ENCODE measurements at regions not wholly inside any gene's neighbourhood (a gene's known extent, or its start where the extent isn't known, plus 50 kb on each side); places are given as distances from the start of the nearest gene placed in this dataset.

- no peak for DNase-seq
- FAIRE-seq, result no peak
- no peak for ATAC-seq
- intact Hi-C loops (cut with DNase I), result no loop called here
- Histone ChIP-seq H3K27me3 (no peaks in the 10 kb centered on the region), H3K4me3 (no peak overlapping the region), H3K36me3 (no peaks in the 10 kb centered on the region), H3K4me1 (no peaks in the 10 kb centered on the region), H3K9me3 (no peaks in the 10 kb centered on the region), H3K27ac (no peak overlapping the region)
- 70 to 79% methylated on average over 3 of the region's 3 CpGs for WGBS, 2 donors
- TF ChIP-seq, protein P1, sequence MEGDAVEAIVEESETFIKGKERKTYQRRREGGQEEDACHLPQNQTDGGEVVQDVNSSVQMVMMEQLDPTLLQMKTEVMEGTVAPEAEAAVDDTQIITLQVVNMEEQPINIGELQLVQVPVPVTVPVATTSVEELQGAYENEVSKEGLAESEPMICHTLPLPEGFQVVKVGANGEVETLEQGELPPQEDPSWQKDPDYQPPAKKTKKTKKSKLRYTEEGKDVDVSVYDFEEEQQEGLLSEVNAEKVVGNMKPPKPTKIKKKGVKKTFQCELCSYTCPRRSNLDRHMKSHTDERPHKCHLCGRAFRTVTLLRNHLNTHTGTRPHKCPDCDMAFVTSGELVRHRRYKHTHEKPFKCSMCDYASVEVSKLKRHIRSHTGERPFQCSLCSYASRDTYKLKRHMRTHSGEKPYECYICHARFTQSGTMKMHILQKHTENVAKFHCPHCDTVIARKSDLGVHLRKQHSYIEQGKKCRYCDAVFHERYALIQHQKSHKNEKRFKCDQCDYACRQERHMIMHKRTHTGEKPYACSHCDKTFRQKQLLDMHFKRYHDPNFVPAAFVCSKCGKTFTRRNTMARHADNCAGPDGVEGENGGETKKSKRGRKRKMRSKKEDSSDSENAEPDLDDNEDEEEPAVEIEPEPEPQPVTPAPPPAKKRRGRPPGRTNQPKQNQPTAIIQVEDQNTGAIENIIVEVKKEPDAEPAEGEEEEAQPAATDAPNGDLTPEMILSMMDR (IDR thresholded peaks at IDR 0.05), result no peak
Observed at GRCh38 chr12:107547389-107547788, 138.2 kb upstream of the PWP1 start.

- TF ChIP-seq, protein P1 (IDR thresholded peaks at IDR 0.05), result no peak
- WGBS, 2 donors, result 85 to 88% methylated on average over 4 of the region's 4 CpGs
- intact Hi-C loops (cut with DNase I), result no loop called here
- no peaks in the 10 kb centered on the region for H3K4me1 ChIP-seq
- FAIRE-seq, result no peak
- H3K27me3 ChIP-seq, result no peaks in the 10 kb centered on the region
- no peak overlapping the region for H3K27ac ChIP-seq
- no peaks in the 10 kb centered on the region for H3K36me3 ChIP-seq
- ATAC-seq, result no peak
- H3K9me3 ChIP-seq, result no peaks in the 10 kb centered on the region
- H3K4me3 ChIP-seq, result no peak overlapping the region
- no peak for DNase-seq
Observed at GRCh38 chr12:107549651-107550480, 135.7 kb upstream of the PWP1 start.

DNA sequence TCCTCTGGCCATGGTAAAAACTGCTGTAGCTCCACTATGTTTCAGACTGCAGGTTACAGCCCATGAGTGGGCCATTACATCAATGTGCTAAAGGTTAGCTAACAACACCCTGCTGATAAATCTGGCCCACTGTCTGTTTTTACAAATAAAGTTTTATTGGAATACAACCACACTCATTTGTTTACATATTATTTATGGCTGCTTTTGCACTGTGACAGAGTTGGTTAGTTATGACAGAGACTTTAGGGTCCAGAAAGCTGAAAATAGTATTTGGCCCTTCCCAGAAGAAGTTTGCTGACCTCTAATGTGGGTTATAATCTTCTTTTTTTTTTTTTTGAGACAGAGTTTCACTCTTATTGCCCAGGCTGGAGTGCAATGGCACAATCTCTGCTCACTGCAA, 134.2 kb upstream of the PWP1 start:
- H3K27ac ChIP-seq, result no peak overlapping the region
- H3K4me3 ChIP-seq, result no peak overlapping the region
- no peaks in the 10 kb centered on the region for H3K36me3 ChIP-seq
- H3K9me3 ChIP-seq, result no peaks in the 10 kb centered on the region
- no peak for ATAC-seq
- no peak for DNase-seq
- FAIRE-seq, result no peak
- intact Hi-C loops (cut with DNase I), result no loop called here
- H3K27me3 ChIP-seq, result no peaks in the 10 kb centered on the region
- H3K4me1 ChIP-seq, result no peaks in the 10 kb centered on the region
- TF ChIP-seq, protein P1 (IDR thresholded peaks at IDR 0.05), result no peak

GRCh38 chr12:107552263-107552662, 133.3 kb upstream of the PWP1 start:
- FAIRE-seq (no peak), DNase-seq (no peak), ATAC-seq (no peak)
- H3K4me1 ChIP-seq, result no peaks in the 10 kb centered on the region
- TF ChIP-seq, protein P1 (IDR thresholded peaks at IDR 0.05), result no peak
- no peaks in the 10 kb centered on the region for H3K9me3 ChIP-seq
- H3K4me3 ChIP-seq, result no peak overlapping the region
- H3K36me3 ChIP-seq, result no peaks in the 10 kb centered on the region
- no peak overlapping the region for H3K27ac ChIP-seq
- intact Hi-C loops (cut with DNase I), result no loop called here
- 69 to 75% methylated on average over 4 of the region's 4 CpGs for WGBS, 2 donors
- H3K27me3 ChIP-seq, result no peaks in the 10 kb centered on the region

DNA sequence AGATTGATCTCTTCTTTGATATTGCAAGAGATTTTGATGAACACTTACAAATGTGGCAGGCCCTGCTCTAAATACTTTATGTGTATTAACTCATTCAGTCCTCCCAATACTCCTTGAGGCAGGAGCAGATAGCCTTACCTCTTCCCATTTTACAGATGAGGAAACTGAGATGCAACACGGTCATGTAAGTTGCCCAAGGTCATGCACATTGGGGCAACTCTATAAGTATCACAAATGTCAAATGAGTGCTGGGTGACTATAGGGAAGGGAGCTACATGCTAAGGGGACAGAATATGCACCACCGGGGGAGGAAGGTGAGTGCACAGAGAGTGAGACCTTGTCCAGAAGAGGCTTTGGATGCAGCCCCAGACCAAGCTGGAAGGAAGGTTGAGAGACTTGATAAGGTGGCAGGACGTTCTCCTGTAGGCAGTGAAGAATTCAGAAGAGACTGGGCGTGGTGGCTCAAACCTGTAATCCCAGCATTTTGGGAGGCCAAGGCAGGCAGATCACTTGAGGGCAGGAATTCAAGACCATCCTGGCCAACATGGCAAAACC, 132.3 kb upstream of the PWP1 start:
- H3K27ac ChIP-seq, result no peak overlapping the region
- ATAC-seq (no peak), DNase-seq (no peak), FAIRE-seq (no peak)
- H3K27me3 ChIP-seq, result no peaks in the 10 kb centered on the region
- H3K9me3 ChIP-seq, result no peaks in the 10 kb centered on the region
- no peaks in the 10 kb centered on the region for H3K4me1 ChIP-seq
- intact Hi-C loops (cut with DNase I), result no loop called here
- TF ChIP-seq, protein P1 (IDR thresholded peaks at IDR 0.05), result no peak
- whole genome bisulfite sequencing, 2 donors, result 72 to 77% methylated on average over 4 of the region's 4 CpGs
- no peaks in the 10 kb centered on the region for H3K36me3 ChIP-seq
- H3K4me3 ChIP-seq, result no peak overlapping the region
